ENCODE measurements at regions not wholly inside any gene's neighbourhood (a gene's known extent, or its start where the extent isn't known, plus 50 kb on each side); places are given as distances from the start of the nearest gene placed in this dataset.

DNA sequence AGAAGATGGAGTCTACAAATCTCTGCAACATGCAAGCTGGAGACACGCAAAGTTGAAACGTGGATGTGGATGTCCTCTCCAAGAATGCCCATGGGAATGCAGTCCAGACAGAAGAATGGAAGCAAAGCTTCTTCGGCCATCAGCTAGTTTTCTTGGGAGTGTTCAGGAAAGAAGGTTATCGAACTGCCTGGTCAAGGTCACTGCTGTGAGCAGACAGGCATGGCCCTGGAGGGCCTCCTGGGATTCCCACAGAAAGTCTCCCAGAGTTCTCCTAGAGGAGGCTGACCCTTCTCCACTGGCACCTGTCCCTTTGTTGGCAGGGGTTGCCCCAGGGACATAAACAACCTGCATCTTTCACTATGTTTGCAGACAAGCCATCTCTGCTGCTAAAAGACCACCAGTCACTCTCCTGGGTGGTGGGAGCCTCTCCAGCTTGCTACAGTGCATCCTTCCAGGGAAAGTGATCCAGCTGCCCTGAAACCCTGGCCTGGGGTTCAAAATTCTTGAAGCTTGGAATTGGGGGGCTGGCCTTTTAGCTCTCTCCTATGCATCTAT lies 265.8 kb downstream of the SYK start:
- no peak for DNase-seq (ENCODE audit: low read depth in 1 of 2, low spot score in 1 of 2)
- no peaks in the 10 kb centered on the region for H3K27me3 ChIP-seq (ENCODE audit: insufficient read depth, poor library complexity, severe bottlenecking)
- TF ChIP-seq POLR2AphosphoS5 (IDR thresholded peaks at IDR 0.05; ENCODE audit: low read depth), result no peak
- H3K4me3 ChIP-seq (replicated peaks; ENCODE audit: insufficient read depth, low read length), result no peak overlapping the region
- no peak overlapping the region for H3K27ac ChIP-seq (replicated peaks)

DNA sequence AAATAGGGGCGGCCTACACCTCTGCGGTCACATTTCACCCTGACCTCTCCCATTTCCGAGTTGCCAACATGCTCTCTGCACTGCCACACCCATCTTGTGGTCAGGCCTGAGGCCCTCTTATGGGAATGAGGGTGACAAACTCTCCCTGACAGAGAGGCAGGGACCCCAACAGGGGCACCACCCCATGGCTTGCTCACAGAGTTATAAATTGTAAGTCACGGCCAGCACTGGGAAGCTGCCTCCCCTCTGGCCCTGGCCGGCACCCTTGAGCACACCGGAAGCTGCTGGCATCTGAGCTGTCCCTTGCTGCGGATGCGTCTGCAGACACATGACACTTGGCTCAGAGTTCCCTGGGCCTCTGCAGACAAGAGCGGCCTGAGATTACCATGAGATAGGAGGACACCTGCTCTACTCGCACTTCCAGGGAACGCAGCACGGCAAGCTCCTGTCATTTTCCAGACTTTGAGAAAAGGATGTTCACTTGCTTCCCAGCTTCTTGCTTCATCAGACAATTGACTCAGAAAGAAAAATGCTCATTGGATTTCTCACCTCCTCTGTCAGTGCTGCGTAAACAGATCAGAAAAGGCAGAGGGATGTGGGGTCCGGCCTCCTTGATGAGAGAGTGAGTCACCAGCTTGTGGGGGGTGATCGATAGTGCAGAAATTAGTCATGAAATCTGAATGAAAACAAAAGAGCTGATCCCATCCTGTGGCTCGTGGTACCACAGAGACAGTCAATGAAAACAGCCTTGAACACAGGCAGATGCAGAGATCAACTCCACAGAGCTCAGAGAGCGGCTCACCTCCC lies 269.8 kb downstream of the SYK start:
- TF ChIP-seq, protein P1, sequence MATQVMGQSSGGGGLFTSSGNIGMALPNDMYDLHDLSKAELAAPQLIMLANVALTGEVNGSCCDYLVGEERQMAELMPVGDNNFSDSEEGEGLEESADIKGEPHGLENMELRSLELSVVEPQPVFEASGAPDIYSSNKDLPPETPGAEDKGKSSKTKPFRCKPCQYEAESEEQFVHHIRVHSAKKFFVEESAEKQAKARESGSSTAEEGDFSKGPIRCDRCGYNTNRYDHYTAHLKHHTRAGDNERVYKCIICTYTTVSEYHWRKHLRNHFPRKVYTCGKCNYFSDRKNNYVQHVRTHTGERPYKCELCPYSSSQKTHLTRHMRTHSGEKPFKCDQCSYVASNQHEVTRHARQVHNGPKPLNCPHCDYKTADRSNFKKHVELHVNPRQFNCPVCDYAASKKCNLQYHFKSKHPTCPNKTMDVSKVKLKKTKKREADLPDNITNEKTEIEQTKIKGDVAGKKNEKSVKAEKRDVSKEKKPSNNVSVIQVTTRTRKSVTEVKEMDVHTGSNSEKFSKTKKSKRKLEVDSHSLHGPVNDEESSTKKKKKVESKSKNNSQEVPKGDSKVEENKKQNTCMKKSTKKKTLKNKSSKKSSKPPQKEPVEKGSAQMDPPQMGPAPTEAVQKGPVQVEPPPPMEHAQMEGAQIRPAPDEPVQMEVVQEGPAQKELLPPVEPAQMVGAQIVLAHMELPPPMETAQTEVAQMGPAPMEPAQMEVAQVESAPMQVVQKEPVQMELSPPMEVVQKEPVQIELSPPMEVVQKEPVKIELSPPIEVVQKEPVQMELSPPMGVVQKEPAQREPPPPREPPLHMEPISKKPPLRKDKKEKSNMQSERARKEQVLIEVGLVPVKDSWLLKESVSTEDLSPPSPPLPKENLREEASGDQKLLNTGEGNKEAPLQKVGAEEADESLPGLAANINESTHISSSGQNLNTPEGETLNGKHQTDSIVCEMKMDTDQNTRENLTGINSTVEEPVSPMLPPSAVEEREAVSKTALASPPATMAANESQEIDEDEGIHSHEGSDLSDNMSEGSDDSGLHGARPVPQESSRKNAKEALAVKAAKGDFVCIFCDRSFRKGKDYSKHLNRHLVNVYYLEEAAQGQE (IDR thresholded peaks at IDR 0.05; ENCODE audit: insufficient replicate concordance, low read depth), result no peak
- TF ChIP-seq SPI1 (IDR thresholded peaks at IDR 0.05; ENCODE audit: borderline replicate concordance, low read depth) (no peak), GABPA (IDR thresholded peaks at IDR 0.05; ENCODE audit: low read depth) (no peak), POLR2AphosphoS5 (IDR thresholded peaks at IDR 0.05; ENCODE audit: low read depth) (no peak)
- TF ChIP-seq, protein P2, sequence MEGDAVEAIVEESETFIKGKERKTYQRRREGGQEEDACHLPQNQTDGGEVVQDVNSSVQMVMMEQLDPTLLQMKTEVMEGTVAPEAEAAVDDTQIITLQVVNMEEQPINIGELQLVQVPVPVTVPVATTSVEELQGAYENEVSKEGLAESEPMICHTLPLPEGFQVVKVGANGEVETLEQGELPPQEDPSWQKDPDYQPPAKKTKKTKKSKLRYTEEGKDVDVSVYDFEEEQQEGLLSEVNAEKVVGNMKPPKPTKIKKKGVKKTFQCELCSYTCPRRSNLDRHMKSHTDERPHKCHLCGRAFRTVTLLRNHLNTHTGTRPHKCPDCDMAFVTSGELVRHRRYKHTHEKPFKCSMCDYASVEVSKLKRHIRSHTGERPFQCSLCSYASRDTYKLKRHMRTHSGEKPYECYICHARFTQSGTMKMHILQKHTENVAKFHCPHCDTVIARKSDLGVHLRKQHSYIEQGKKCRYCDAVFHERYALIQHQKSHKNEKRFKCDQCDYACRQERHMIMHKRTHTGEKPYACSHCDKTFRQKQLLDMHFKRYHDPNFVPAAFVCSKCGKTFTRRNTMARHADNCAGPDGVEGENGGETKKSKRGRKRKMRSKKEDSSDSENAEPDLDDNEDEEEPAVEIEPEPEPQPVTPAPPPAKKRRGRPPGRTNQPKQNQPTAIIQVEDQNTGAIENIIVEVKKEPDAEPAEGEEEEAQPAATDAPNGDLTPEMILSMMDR (IDR thresholded peaks at IDR 0.05; ENCODE audit: insufficient read depth, low read length), result no peak
- no peak overlapping the region for H3K4me3 ChIP-seq (replicated peaks; ENCODE audit: insufficient read depth, low read length)
- DNase-seq (ENCODE audit: low read depth in 1 of 2, low spot score in 1 of 2), result no peak
- H3K27me3 ChIP-seq (ENCODE audit: insufficient read depth, poor library complexity, severe bottlenecking), result no peaks in the 10 kb centered on the region
- no peak overlapping the region for H3K27ac ChIP-seq (replicated peaks)

DNA sequence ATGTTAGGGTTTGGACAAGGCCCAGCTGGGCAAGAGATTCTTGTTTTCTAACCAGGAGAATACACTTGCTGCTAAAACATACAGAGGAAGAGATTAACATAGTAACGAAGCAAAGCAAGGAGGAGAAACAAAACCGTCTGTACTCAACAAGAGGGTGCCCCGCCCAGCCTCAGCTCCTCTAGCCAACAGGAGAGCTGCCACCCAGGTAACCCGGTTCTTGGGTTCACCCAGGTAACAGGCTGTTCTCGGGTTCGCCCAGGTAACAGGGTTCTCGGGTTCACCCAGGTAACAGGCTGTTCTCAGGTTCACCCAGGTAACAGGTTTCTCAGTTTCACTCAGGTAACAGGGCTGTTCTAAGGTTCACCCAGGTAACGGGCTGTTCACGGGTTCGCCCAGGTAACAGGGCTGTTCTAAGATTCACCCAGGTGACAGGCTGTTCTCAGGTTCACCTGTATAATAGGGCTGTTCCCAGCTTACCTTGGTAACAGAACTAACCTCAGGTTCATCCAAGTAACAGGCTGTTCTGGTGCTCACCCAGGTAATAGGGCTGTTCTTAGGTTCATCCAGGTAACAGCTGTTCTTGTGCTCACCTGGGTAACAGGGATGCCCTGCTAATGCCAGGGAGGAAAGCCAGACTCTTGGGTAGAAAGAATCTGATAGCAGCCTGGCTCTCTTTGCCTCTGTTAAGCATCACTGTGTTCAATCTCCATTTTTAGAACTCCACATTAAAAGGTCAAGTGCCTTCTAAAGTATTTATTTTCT lies 271.6 kb downstream of the SYK start:
- H3K27ac ChIP-seq (replicated peaks), result no peak overlapping the region
- TF ChIP-seq SPI1 (IDR thresholded peaks at IDR 0.05; ENCODE audit: borderline replicate concordance, low read depth) (no peak), GABPA (IDR thresholded peaks at IDR 0.05; ENCODE audit: low read depth) (no peak), POLR2AphosphoS5 (IDR thresholded peaks at IDR 0.05; ENCODE audit: low read depth) (no peak)
- TF ChIP-seq, protein P1 (IDR thresholded peaks at IDR 0.05; ENCODE audit: insufficient replicate concordance, low read depth), result no peak
- TF ChIP-seq, protein P2 (IDR thresholded peaks at IDR 0.05; ENCODE audit: insufficient read depth, low read length), result no peak
- no peaks in the 10 kb centered on the region for H3K27me3 ChIP-seq (ENCODE audit: insufficient read depth, poor library complexity, severe bottlenecking)
- no peak overlapping the region for H3K4me3 ChIP-seq (replicated peaks; ENCODE audit: insufficient read depth, low read length)
- DNase-seq (ENCODE audit: low read depth in 1 of 2, low spot score in 1 of 2), result no peak

Measured in HL-60 (cell line).